NCI-H1436 treated with DMSO at 0.1 percent for 48 hours (cell line): ENCODE measurements at regions not wholly inside any gene's neighbourhood (a gene's known extent, or its start where the extent isn't known, plus 50 kb on each side); places are given as distances from the start of the nearest gene placed in this dataset.
"Not testable (repeated sequence)": the region's sequence is repeated elsewhere in the genome, so short reads cannot be mapped to it uniquely, and the experiment has no call there.

Experiments
- DNase-seq: peaks from one replicate; lab custom pipeline; 2025; lab: John Stamatoyannopoulos, UW

DNA sequence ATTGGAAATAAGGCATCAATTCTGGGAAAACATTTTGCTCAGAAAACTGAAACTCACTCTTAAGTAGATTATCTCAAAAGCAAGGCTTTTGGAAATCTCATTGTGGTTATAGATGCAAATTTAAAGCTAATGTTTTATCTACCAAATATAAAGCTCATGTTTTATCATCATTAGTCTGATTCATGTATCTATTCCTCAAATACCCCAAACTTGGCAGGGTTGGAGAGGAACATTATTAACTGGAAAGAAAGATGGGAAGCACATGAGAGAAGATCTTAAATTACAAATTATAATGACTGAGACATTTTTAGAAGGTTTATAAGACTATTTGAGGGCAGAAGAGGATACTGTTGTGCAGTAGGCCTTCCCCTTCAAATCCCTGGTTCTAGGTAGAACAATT, 137.3 kb upstream of the TGFBR2 start:
- DNase-seq: no peak

DNA sequence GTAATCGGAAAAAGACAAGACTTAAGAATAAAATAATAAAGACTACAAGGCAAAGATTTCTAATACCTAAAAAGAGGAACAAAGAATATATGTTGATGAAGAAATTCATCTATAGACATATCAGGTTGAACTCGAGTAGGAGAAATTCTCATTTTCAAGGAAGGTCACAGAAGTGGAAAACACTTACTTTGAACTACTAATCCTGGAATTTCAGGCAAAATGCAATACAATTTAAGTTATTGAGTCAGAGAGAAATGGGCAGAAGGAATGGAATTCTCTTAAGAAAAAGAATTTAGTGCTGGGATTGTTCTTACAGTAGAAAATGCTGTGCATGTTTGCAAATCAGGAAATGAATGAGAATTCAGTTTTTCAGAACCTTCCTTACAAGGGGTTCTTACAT, 135.9 kb upstream of the TGFBR2 start:
- DNase-seq: no peak

DNA sequence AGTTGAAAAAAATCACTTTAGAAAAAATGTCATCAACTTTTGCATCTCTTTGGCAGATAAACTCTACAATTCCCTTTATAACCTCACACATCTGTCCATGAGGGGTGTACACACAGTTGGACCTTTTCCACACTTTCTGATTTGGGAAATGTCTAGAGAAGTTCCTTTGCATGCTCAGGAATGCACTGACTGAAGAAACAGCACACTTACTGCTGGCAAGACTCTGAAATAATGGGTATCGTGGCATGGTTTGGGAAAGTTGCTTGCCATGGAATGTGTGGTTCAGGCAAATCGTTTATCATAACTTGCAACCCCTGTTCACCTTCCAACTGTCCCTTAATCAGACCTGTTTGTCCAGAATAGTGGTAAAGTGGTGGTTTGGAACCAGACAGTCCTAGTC, 135.3 kb upstream of the TGFBR2 start:
- no peak for DNase-seq

DNA sequence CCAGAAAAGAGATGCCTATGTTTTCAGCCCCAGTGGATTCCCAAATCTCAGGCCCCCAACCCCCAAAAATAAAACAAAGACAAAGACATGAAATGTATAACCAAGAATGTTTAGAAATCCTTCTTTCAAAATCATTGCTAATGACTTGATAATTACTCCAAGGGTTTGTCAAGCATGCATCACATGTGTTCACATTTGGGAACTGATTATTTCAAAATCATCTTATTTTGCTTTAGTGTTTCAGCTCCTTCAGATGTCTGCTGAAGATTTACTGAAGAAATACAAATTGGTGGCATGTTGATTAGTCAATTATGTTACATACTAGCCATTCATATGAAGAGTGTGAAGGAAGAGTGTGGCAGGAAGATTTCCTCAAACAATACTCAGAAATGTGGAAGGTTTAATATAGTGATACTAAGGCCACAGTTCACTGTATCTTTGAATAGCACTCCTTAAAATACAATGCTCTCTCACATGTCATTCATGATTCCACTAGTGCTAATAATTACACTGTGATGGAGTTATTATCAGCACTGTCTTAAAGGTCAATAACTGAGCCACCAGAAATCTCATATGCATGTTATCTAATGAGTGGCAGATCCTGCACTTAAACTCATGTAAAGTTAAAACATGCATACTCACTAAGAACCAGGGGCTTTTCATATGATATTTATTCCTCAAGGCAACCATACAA, 134.5 kb upstream of the TGFBR2 start:
- DNase-seq: no peak

DNA sequence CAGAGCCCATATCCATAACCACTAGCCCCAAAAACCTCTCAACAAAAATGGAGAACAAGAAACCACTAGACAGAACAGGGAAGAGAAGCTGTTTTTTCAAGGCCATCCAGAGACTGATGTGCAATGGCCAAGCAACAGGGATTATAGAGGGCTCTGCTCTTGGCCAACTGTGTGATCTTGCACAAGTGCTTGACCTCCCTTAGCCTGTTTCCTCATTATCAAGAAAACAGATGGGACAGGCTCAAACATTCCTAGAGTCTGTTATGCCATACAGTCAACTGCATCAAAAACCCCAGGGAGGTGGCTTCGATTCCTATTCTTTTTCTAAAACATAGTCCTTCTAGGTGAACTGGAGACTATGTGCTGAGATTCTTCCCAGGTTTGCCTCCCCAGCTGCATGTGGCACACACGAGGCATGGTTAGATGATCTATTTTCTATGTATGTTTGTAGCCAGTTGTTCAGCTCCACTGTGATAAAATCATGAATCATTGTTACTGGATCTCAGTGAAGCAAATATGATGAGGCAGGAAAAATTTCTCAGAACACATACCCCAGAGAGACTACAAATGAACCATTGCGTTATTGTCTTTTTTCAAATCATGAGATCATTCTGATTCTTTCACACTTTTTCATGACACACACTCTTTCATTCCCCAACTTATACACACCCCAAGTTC, 132.9 kb upstream of the TGFBR2 start:
- no peak for DNase-seq

DNA sequence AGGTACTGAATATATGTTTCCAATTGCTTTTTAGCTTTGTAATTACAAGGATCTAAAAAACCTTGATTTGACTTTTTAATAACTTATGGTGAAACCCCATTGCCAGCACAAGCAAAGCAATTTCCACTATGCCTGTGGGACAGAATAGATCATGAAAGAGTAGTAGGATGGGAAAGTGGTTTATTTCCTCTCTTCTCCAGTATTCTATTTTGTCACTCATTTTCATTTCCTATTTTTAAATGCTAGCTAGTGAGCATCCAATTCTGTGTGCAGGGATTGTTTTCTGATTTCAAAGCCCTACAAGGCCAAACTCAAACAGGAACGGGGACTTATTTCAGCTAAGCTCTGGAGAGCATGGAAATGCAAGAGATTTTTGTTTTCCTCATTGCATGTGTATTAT, 132.0 kb upstream of the TGFBR2 start:
- DNase-seq: no peak

DNA sequence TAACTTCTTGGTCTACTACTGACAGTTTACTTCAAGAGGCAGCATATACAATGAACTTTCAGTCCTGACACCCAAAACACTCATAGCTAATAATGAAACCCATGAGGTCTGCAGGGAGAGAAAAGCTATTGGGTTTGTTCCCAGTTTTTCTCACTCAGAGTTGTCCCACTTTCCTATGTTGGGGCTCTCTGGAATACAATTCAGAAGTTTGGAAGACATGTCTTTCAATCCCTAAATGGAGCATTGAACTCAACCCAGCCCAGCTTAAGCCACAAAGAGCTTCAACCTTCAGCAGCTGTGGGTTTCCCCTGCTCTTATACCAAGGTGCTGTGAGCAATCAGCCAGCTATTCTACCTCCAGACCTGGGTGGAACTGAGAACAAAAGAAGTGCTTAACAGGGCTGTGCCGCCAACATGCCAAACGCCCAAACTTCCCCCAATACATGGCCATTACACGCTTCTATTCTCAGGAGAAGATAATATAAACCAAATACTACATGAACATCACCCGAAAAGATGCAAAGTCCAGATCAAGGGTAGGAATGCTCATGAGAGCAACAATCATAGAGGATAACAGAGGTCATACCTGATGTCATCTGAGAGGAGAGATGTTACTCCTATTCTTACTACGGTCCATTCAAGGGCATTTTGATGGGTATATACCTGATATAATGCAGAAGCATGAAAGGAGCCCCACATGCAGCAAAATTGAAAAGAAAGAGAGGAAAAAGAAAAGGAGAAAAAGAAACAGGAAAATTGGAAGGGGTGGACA, 131.2 kb upstream of the TGFBR2 start:
- no peak for DNase-seq

DNA sequence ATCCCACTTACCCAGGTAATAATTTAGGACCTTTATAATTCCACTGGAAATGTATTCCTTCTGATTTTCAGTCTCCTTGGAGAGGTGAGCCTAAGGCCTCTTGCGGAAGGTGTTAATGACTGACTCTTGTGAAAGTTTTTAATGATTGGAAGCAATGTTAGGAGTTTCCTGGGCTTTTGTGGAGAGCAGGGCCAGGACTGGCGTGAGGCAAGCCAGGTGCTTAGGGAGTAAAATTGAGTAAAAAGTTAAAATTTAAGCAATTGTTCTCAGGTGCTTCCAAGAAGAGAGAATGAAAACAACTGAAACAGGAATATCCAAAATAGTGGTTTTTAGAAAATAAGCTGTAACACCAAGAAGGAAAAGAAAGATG, 130.6 kb upstream of the TGFBR2 start:
- no peak for DNase-seq

DNA sequence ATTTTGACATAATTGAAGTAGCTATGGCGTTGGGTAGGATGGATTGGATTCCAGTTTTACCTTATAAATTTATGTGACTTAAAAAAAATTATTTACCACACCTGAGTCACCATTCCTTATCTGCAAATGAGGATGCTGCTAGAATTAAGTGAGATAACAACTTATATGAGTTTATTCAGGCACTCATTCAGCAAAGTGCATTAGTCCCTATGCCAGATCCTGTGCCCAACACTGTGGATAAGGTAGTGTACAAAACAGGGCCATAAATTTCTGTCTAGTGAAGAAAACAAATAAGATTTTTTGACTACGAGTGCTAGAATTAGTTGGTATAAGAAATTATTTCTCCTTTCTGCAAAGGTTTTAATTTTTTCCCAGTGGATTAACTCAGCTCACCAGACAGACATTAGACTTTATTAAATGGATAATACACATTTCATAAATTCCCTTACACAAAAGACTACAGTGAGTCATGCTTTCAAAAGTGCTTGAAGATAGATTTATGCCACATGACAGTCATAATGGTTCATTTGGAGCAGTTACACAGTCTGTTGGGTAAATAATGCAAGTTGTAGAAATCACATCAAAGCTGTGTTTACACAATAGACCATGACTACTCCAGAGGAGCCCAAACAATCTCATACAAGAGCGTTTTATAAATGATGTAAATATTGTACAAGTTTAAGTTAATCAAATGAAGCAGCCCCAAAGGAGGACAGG, 129.9 kb upstream of the TGFBR2 start:
- no peak for DNase-seq

DNA sequence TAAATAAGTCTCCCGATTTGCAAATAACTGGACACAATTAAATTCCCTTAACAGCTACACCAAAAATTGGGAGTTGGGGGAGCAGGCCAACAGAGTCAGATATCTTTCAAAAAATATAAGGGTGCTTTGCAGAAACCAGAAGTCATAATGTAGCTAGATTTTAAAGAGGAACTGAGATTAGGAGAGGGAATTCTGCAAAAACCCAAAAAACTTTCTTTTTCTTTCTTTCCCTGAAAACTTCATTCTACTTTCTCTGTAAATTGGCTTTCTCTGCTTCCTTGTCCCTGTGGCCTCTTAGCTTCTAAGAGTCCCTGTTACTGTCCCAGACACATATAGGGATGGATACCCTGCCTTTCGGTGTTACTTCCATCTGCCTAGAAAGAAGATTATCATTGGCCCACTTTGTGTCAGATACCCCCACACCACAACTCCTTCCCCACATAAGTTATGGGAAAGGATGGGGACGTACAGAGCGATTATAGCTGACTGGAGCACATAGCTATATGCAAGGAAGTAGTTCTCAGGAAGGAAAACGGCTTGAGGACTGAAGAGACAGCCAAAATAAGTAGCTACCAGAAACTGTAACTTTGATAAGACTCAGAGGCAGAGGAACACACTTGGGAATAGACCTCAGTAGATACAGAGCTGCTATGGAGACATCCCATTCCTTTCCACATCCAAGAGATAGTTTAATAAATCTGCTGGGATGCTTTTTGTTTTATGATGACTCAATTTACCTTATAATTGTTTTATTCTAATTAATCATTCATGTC, 129.1 kb upstream of the TGFBR2 start:
- DNase-seq: no peak

DNA sequence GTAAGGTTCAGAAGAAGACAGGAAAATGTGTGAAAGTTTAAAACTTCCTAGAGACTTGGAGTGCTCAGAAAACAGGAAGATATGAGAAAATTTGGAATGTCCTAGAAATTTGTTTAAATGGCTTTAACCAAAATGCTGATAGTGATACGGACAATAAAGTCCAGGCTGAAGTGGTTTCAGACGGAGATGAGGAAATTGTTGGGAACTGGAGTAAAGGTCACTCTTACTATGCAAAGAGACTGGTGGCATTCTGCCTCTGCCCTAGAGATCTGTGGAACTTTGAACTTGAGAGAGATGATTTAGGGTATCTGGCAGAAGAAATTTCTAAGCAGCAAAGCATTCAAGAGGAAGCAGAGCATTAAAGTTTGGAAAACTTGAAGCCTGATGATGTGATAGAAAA, 126.7 kb upstream of the TGFBR2 start:
- DNase-seq: not testable (repeated sequence)

DNA sequence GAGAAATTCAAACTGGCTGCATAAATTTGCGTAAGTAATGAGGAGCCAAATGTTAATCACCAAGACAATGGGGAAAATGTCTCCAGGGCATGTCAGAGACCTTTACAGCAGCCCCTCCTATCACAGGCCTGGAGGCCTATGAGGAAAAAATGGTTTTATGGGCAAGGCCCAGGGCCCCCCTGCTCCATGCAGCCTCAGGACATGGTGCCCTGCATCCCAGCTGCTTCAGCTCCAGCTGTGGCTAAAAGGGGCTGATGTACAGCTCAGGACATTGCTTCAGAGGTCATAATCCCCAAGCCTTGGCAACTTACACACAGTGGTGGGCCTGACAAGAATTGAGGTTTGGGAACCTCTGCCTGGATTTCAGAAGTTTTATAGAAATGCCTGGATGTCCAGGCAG, 126.2 kb upstream of the TGFBR2 start:
- not testable (repeated sequence) for DNase-seq

DNA sequence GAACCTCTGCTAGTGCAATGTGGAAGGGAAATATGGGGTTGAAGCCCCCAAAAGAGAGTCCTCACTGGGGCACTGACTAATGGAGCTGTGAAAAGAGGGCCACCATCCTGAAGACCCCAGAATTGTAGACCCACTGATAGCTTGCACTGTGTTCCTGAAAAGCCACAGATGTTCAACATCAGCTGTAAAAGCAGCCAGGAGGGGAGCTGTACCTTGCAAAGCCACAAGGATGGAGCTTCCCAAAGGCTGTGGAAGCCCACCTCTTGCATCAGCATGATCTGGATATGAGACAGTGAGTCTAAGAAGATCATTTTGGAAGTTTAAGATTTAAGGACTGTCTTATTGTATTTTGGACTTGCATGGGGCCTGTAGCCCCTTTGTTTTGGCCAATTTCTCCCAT, 125.8 kb upstream of the TGFBR2 start:
- no peak for DNase-seq

DNA sequence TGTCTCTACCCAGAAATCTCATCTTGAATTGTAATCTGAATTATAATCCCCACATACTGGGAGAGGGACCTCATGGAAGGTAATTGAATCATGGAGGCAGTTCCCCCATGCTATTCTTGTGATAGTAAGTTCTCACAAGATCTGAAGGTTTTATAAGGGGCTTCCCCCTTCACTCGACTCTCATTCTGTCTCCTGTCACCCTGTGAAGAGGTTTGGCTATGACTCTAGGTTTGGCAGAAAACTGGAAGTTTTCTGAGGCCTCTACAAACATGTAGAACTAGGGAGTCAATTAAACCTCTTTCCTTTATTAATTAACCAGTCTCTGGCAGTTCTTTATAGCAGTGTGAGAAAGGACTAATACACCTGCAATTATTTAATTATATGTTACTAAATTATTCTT, 125.2 kb upstream of the TGFBR2 start:
- DNase-seq: no peak

DNA sequence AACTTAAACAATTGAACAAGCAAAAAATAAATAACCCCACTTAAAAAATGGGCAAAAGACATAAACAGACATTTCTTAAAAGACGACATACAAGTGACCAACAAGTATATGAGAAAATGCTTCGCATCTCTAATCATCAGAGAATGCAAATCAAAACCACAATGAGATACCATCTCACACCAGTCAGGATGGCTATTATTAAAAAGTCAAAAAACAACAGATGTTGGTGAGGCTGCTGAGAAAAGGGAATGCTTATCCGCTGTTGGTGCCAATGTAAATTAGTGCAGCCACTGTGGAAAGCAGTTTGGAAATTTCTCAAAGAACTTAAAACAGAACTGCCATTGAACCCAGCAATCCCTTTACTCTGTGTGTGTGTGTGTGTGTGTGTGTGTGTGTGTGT, 122.2 kb upstream of the TGFBR2 start:
- DNase-seq: not testable (repeated sequence)

DNA sequence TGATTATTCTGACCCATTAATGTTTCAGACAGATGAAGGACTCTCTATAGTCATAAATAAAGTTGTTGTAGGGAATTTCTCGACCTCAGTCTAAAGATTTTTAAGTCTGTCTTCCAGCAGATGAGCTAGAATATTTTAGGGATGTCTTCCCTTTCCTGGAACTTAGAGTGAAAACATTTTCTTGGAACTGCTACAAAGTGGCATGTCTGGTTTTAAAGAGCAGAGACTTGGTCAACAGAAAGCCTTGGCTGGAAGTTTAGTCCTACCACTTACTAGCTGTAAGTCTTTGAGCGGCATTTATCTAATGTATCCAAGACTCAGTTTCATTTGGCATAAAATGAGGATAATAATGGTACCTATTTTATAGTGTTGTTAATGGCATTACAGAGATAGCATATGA, 120.0 kb upstream of the TGFBR2 start:
- no peak for DNase-seq

DNA sequence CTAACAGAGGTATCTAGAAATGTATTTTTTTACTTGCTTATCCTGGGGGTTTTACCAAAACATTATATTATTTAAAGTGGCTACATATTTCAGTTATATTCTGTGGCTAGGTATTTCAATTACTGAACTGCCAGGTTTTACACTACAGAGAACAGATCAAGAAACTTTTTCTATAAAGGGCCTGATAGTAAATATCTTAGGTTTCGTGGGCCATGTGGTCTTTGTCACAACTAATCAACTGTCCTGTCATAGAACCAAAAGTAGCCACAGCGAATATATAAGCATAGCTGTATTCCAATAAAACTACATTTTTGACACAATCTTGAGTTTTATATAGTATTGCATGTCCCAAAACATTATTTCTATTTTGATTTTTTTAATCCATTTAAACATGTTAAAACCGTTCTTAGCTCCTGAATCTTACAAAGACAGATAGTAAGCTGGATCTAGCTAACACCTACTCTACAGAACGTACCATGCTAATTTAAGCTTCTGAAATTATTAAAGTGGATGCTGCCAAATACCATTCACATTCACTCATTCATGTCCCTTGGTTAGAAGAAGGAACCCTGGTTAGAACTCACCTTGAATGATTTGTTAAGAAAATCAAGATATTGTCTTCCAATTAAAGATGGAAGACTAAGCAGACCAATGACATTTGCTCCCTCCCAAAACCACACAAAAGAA, 118.2 kb upstream of the TGFBR2 start:
- DNase-seq: no peak

DNA sequence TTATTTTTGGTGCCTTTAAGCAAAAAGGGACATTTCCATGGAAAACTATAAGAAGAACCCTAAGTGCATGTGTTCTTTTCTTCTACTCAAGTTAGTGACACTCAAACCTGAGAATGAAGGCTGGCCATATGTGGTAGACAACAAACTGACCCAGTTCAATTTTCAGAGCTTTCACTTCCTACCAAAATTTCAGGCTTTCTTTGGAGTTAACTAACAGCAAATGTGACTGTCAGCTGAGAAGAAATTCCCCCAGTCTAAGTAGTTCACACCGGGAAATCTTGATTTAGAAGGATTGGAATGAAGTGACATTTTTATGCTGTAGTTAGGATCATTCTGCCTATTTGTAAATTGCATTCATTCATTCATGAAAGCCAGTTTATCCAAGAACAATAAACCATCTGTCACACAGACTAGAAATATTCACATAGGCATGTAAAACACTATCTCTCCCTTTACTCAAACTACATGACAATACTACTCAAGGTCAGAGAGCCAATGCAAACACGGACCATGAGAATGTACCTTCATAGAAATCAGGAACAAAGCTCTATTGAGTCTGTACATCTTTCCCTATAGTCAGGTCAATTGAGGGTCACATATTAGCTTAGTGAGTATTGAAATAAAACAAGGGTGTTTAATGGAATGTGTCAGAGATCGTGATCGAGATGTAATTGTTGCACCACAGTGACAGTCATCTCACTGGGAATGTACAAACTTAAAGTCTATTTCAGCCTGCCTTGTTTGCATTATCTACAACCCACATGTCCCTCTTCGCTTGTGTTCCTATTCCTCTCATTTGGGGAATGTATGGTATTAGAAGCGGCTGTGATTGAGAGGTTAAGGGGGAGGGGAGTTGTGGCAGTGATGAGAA, 113.8 kb upstream of the TGFBR2 start:
- no peak for DNase-seq

DNA sequence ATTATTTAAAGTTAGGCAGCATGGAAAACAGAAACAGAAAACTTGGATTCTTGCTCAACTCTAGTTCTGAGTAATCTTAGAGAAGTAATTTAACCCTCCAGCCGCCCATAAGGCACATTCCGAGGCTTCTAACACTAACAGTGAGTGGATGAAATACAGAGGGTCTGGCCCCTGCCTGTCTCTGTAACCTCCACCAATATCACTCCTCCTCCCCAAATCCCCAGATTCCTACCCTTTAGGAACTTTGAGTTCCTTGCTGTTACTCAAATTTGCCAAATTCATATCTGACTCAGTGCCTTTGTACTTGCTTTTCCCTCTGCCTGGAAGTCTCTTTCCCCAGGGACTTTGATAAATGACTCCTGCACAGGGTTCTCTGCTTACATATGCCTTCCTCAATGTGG, 112.5 kb upstream of the TGFBR2 start:
- DNase-seq: no peak
